ENCODE measurements at regions not wholly inside any gene's neighbourhood (a gene's known extent, or its start where the extent isn't known, plus 50 kb on each side); places are given as distances from the start of the nearest gene placed in this dataset.

DNA sequence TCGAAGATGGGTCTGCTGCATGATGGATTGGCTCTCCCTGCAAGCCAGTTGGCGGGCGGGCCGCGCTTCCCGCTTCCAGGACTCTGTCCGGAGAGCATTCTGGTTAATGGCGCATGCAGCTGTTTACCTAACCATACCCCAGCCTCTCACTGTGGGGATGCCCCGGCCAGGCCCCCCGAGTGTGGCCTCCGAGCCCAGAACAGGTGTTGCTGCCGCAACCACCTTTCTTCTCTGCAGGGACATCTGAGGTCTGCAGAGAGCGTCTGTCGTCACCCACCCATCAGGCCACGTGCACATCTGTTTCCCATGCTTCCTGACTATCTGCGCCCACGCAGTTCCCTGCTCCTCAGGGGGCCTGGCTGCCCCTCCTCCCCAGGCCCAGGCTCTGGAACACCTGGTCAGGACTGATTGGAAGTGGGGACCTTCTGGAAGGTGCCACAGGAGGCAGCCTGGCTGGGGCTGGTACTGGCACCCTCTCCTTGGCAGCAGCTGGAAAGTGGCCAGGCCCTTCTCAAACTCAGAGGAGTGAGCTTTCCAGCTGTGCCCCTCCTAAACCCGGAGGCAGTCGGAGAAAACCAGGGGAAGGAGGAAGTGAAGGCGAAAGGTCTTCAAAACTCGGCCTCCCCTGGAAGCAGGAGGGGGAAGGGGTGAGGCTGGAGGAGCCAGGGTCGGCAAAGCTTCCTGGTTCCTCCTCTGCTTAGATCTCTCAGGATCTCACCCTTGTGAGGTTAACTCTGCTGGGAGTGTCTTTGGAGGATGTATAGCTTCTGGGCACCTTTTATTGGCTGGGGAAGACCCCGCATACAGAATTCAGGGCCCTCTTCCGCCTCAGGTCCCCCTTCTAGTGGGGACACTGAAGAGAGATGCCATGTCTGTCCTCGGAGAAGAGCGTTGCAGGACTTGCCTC is 64.5 kb upstream of the CIBAR2 start:
- TF ChIP-seq CTCF (IDR thresholded peaks at IDR 0.05; ENCODE audit: poor library complexity): no peak
- no peak for TF ChIP-seq EZH2phosphoT487 (IDR thresholded peaks at IDR 0.05; ENCODE audit: low read depth, severe bottlenecking, unreplicated experiment)
- Histone ChIP-seq H3K4me3 (no peak overlapping the region), H3K4me1 (ENCODE audit: insufficient read depth) (peaks cover 32% of the 10 kb centered on the region), H4K20me1 (ENCODE audit: insufficient read depth, poor library complexity, severe bottlenecking) (peaks cover 38% of the 10 kb centered on the region), H3K36me3 (replicated peaks; ENCODE audit: insufficient read depth, low read depth) (no peaks in the 10 kb centered on the region), H3K4me2 (no peak overlapping the region), H3K9me3 (ENCODE audit: low read depth) (no peaks in the 10 kb centered on the region), H3K27ac (no peak overlapping the region), H3K79me2 (peaks cover 90% of the 10 kb centered on the region), H3K9me2 (replicated peaks; ENCODE audit: insufficient read depth) (no peaks in the 10 kb centered on the region), H2AFZ (no peak overlapping the region), H3K27me3 (no peaks in the 10 kb centered on the region)
- WGBS (ENCODE audit: low lambda C conversion rate, missing lambda C conversion rate): 83% methylated on average over 26 of the region's 26 CpGs
- no peak for DNase-seq (ENCODE audit: low spot score)

DNA sequence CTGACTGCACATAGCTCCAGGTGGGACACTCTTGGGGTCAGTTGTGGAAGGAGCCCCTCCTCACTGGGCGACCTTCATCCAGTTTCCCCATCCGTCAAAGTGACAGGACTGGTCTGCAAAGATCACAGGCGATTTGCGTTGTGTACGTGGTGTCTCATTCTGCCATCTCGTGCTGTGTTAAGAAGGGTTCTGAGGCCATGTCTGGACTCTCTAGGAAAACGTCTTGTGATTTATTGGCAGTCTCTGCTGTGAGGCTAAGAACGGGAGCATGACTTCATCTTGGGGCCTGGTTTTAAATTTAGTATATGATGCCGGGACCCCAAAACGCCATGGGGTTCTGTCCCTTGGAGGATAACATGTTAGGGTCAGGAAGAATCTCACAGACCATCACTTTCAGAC is 65.2 kb upstream of the CIBAR2 start:
- H3K9me3 ChIP-seq (ENCODE audit: low read depth): no peaks in the 10 kb centered on the region
- H3K4me1 ChIP-seq (ENCODE audit: insufficient read depth): peaks cover 26% of the 10 kb centered on the region
- H3K4me2 ChIP-seq: no peak overlapping the region
- no peaks in the 10 kb centered on the region for H3K27me3 ChIP-seq
- H3K9me2 ChIP-seq (replicated peaks; ENCODE audit: insufficient read depth): no peaks in the 10 kb centered on the region
- no peaks in the 10 kb centered on the region for H3K36me3 ChIP-seq (replicated peaks; ENCODE audit: insufficient read depth, low read depth)
- peaks cover 37% of the 10 kb centered on the region for H4K20me1 ChIP-seq (ENCODE audit: insufficient read depth, poor library complexity, severe bottlenecking)
- TF ChIP-seq CTCF (IDR thresholded peaks at IDR 0.05; ENCODE audit: poor library complexity): no peak
- TF ChIP-seq EZH2phosphoT487 (IDR thresholded peaks at IDR 0.05; ENCODE audit: low read depth, severe bottlenecking, unreplicated experiment): no peak
- no peak for TF ChIP-seq EZH2 (IDR thresholded peaks at IDR 0.05; ENCODE audit: borderline replicate concordance)
- 75% methylated on average over 10 of the region's 10 CpGs for WGBS (ENCODE audit: low lambda C conversion rate, missing lambda C conversion rate)
- H3K27ac ChIP-seq: no peak overlapping the region
- no peak overlapping the region for H3K4me3 ChIP-seq
- no peak for DNase-seq (ENCODE audit: low spot score)
- no peak overlapping the region for H2AFZ ChIP-seq
- H3K79me2 ChIP-seq: peaks cover 87% of the 10 kb centered on the region

GRCh38 chr16:85178006-85178591 is 65.8 kb upstream of the CIBAR2 start:
- Histone ChIP-seq H2AFZ (no peak overlapping the region), H3K4me1 (ENCODE audit: insufficient read depth) (peaks cover 21% of the 10 kb centered on the region), H3K27ac (no peak overlapping the region), H3K27me3 (no peaks in the 10 kb centered on the region), H3K4me2 (no peak overlapping the region), H4K20me1 (ENCODE audit: insufficient read depth, poor library complexity, severe bottlenecking) (peaks cover 33% of the 10 kb centered on the region), H3K9me3 (ENCODE audit: low read depth) (no peaks in the 10 kb centered on the region), H3K9me2 (replicated peaks; ENCODE audit: insufficient read depth) (no peaks in the 10 kb centered on the region), H3K36me3 (replicated peaks; ENCODE audit: insufficient read depth, low read depth) (no peaks in the 10 kb centered on the region), H3K4me3 (no peak overlapping the region), H3K79me2 (peaks cover 85% of the 10 kb centered on the region)
- WGBS (ENCODE audit: low lambda C conversion rate, missing lambda C conversion rate): 94% methylated on average over 14 of the region's 14 CpGs
- TF ChIP-seq EZH2phosphoT487 (IDR thresholded peaks at IDR 0.05; ENCODE audit: low read depth, severe bottlenecking, unreplicated experiment): no peak
- TF ChIP-seq CTCF (IDR thresholded peaks at IDR 0.05; ENCODE audit: poor library complexity): no peak
- TF ChIP-seq EZH2 (IDR thresholded peaks at IDR 0.05; ENCODE audit: borderline replicate concordance): no peak
- DNase-seq (ENCODE audit: low spot score): no peak

All from hepatocyte (in vitro differentiated cells).